HEK293 (cell line): ENCODE measurements at regions not wholly inside any gene's neighbourhood (a gene's known extent, or its start where the extent isn't known, plus 50 kb on each side); places are given as distances from the start of the nearest gene placed in this dataset.

Experiments
- CTCF ChIP-seq: fragments of 450-650 bp; formaldehyde crosslinking; IDR thresholded peaks from 2 replicates; pipeline ENCODE4 v1.5.1; 2016; ENCODE audit warnings: missing biosample characterization, missing genetic modification characterization
- ZBTB20 ChIP-seq: fragments of 450-650 bp; formaldehyde crosslinking; IDR thresholded peaks from 2 replicates; pipeline ENCODE4 v1.5.1; 2016; ENCODE audit warnings: missing biosample characterization, missing genetic modification characterization
- ZBTB49 ChIP-seq: fragments of 450-650 bp; formaldehyde crosslinking; IDR thresholded peaks from 2 replicates; pipeline ENCODE4 v1.5.1; 2016; ENCODE audit warnings: missing biosample characterization, missing genetic modification characterization, low read depth
- ZFP37 ChIP-seq: fragments of 450-650 bp; formaldehyde crosslinking; IDR thresholded peaks from 2 replicates; pipeline ENCODE4 v1.5.1; 2016; ENCODE audit warnings: missing biosample characterization, missing genetic modification characterization
- ZFP41 ChIP-seq: fragments of 450-650 bp; formaldehyde crosslinking; IDR thresholded peaks from 2 replicates; pipeline ENCODE4 v1.5.1; 2016; ENCODE audit warnings: missing biosample characterization, missing genetic modification characterization, borderline replicate concordance
- ZNF302 ChIP-seq: fragments of 450-650 bp; formaldehyde crosslinking; IDR thresholded peaks from 2 replicates; pipeline ENCODE4 v1.5.1; 2016; ENCODE audit warnings: missing biosample characterization, missing genetic modification characterization, low read depth
- ZNF423 ChIP-seq: fragments of 450-650 bp; formaldehyde crosslinking; IDR thresholded peaks from 2 replicates; pipeline ENCODE4 v1.5.1; 2016; ENCODE audit warnings: missing biosample characterization, missing genetic modification characterization
- ZSCAN16 ChIP-seq: fragments of 450-650 bp; formaldehyde crosslinking; IDR thresholded peaks from 2 replicates; pipeline ENCODE4 v1.5.1; 2016; ENCODE audit warnings: missing biosample characterization, missing genetic modification characterization

GRCh38 chr19:32104153-32104849 is 241.1 kb upstream of the ZNF507 start:
- TF ChIP-seq ZNF423 (tag by site-specific recombination), result no peak
- no peak for TF ChIP-seq CTCF (tag by site-specific recombination)
- TF ChIP-seq ZNF302 (tag by site-specific recombination), result no peak
- no peak for TF ChIP-seq ZFP41 (tag by site-specific recombination)
- no peak for TF ChIP-seq ZBTB20 (tag by site-specific recombination)
- no peak for TF ChIP-seq ZBTB49 (tag by site-specific recombination)
- TF ChIP-seq ZFP37, result no peak
- TF ChIP-seq ZSCAN16 (tag by site-specific recombination), result no peak
